Endodermal cell (in vitro differentiated cells): ENCODE measurements at regions not wholly inside any gene's neighbourhood (a gene's known extent, or its start where the extent isn't known, plus 50 kb on each side); places are given as distances from the start of the nearest gene placed in this dataset.

Experiments used
- DNase-seq: peaks from one replicate; pipeline ENCODE4 v3.0.0-alpha.2; 2017
- H3K27ac ChIP-seq: 2 replicates; pipeline ENCODE4 v1.5.1; 2013; ENCODE audit warnings: mild to moderate bottlenecking, low read depth, low read length, moderate library complexity
- H3K27me3 ChIP-seq: 2 replicates; pipeline ENCODE4 v1.6.1; 2013; ENCODE audit warnings: mild to moderate bottlenecking, low read length, moderate library complexity; ENCODE audit not compliant: insufficient read depth, control insufficient read depth, poor library complexity, severe bottlenecking
- H3K36me3 ChIP-seq: 2 replicates; pipeline ENCODE4 v1.7.0; 2013; ENCODE audit warnings: mild to moderate bottlenecking, low read length, moderate library complexity; ENCODE audit not compliant: control insufficient read depth, insufficient read depth
- H3K4me1 ChIP-seq: one replicate; pipeline ENCODE4 v1.7.0; 2013; ENCODE audit warnings: low read length; ENCODE audit not compliant: control insufficient read depth, insufficient read depth
- H3K4me3 ChIP-seq: 2 replicates; pipeline ENCODE4 v1.5.1; 2013; ENCODE audit warnings: mild to moderate bottlenecking, low read length, moderate library complexity
- H3K9ac ChIP-seq: 2 replicates; pipeline ENCODE4 v1.6.1; 2013; ENCODE audit warnings: mild to moderate bottlenecking, low read length, moderate library complexity; ENCODE audit not compliant: poor library complexity, severe bottlenecking; ENCODE audit errors: extremely low read depth
- H3K9me3 ChIP-seq: 2 replicates; pipeline ENCODE4 v1.6.1; 2013; ENCODE audit warnings: mild to moderate bottlenecking, low read length, moderate library complexity; ENCODE audit not compliant: control insufficient read depth
- H3K27ac Mint-ChIP-seq: 2 replicates; pipeline ENCODE4 v1.8.0; 2020; ENCODE audit warnings: mixed read lengths
- H3K27me3 Mint-ChIP-seq: 2 replicates; pipeline ENCODE4 v1.8.0; 2021; ENCODE audit warnings: mild to moderate bottlenecking, mixed read lengths; ENCODE audit not compliant: insufficient read depth
- H3K36me3 Mint-ChIP-seq: 2 replicates; pipeline ENCODE4 v1.8.0; 2020; ENCODE audit warnings: low read depth, mixed read lengths
- H3K4me1 Mint-ChIP-seq: 2 replicates; pipeline ENCODE4 v1.8.0; 2020; ENCODE audit warnings: mixed read lengths
- H3K4me3 Mint-ChIP-seq: 2 replicates; pipeline ENCODE4 v1.8.0; 2020; ENCODE audit warnings: mild to moderate bottlenecking, moderate library complexity, mixed read lengths
- H3K9me3 Mint-ChIP-seq: 2 replicates; pipeline ENCODE4 v1.8.0; 2020; ENCODE audit warnings: mild to moderate bottlenecking, mixed read lengths
- WGBS, 2 experiments: methylation state at CpG; one replicate each; pipeline versions ENCODE4 v1.1.5 to v1.1.7; 2013; ENCODE audit warnings: missing lambda C conversion rate in 2 of 2, mixed read lengths in 1 of 2; ENCODE audit not compliant: insufficient coverage in 1 of 2, insufficient read length in 1 of 2; 5-methylcytosine and 5-hydroxymethylcytosine counted together
- TF ChIP-seq, protein P1 (sequence below): fragments of 200-600 bp; sonication (generic); conservative IDR thresholded peaks from 2 replicates; pipeline ENCODE4 v1.5.0; 2021; ENCODE audit warnings: antibody characterized with exemption, mild to moderate bottlenecking

GRCh38 chr3:25870452-25870851, 80.6 kb downstream of the OXSM start:
- DNase-seq: no peak
- Histone ChIP-seq H3K36me3 (no peaks in the 10 kb centered on the region), H3K9ac (no peak overlapping the region), H3K4me1 (no peaks in the 10 kb centered on the region), H3K27ac (no peak overlapping the region), H3K27me3 (no peaks in the 10 kb centered on the region), H3K4me3 (no peak overlapping the region), H3K9me3 (no peaks in the 10 kb centered on the region)
- Mint-ChIP-seq H3K9me3 (no peaks in the 10 kb centered on the region), H3K27ac (no peak overlapping the region), H3K4me3 (no peak overlapping the region), H3K27me3 (no peaks in the 10 kb centered on the region), H3K36me3 (no peaks in the 10 kb centered on the region), H3K4me1 (peaks cover 2% of the 10 kb centered on the region)
- TF ChIP-seq, protein P1, sequence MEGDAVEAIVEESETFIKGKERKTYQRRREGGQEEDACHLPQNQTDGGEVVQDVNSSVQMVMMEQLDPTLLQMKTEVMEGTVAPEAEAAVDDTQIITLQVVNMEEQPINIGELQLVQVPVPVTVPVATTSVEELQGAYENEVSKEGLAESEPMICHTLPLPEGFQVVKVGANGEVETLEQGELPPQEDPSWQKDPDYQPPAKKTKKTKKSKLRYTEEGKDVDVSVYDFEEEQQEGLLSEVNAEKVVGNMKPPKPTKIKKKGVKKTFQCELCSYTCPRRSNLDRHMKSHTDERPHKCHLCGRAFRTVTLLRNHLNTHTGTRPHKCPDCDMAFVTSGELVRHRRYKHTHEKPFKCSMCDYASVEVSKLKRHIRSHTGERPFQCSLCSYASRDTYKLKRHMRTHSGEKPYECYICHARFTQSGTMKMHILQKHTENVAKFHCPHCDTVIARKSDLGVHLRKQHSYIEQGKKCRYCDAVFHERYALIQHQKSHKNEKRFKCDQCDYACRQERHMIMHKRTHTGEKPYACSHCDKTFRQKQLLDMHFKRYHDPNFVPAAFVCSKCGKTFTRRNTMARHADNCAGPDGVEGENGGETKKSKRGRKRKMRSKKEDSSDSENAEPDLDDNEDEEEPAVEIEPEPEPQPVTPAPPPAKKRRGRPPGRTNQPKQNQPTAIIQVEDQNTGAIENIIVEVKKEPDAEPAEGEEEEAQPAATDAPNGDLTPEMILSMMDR: no peak

- no peaks in the 10 kb centered on the region for H3K36me3 ChIP-seq
- no peaks in the 10 kb centered on the region for H3K27me3 Mint-ChIP-seq
Measured at GRCh38 chr3:25872200-25872877, 82.4 kb downstream of the OXSM start.

DNA sequence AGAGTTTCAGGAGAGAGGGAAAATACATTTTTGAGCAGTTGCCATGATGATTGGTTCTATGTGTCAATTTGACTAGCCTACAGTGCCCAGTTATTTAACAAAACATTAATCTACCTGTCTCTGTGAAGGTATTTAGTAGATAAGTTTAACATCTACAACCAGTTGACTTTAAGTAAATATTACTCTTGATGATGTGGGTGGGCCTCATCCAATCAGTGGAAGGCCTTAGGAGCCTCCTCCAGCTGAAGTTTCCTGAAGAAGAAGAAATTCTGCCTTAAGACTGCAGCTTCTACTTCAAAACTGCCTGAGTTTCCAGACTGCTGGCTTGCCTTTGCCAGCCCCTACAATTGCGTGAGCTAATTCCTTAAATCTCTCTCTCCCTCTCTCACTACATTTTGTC, 93.6 kb downstream of the OXSM start:
- Mint-ChIP-seq H3K36me3 (no peaks in the 10 kb centered on the region), H3K9me3 (peaks cover 2% of the 10 kb centered on the region), H3K27me3 (no peaks in the 10 kb centered on the region), H3K4me1 (no peaks in the 10 kb centered on the region), H3K4me3 (no peak overlapping the region), H3K27ac (no peak overlapping the region)
- Histone ChIP-seq H3K9ac (no peak overlapping the region), H3K9me3 (no peaks in the 10 kb centered on the region), H3K27ac (no peak overlapping the region), H3K27me3 (no peaks in the 10 kb centered on the region), H3K4me1 (no peaks in the 10 kb centered on the region), H3K4me3 (no peak overlapping the region), H3K36me3 (no peaks in the 10 kb centered on the region)
- WGBS, 2 experiments: 100% methylated on average over 1 of the region's 1 CpG; no CpG with 5 or more reads in 1 of the 2 experiments
- DNase-seq: no peak
- TF ChIP-seq, protein P1: no peak

More at GRCh38 chr3:25872200-25872877, 82.4 kb downstream of the OXSM start:
- TF ChIP-seq, protein P1: no peak
- no peaks in the 10 kb centered on the region for H3K27me3 ChIP-seq
- H3K4me1 Mint-ChIP-seq: peaks cover 2% of the 10 kb centered on the region
- H3K9me3 ChIP-seq: no peaks in the 10 kb centered on the region
- H3K36me3 Mint-ChIP-seq: no peaks in the 10 kb centered on the region
- H3K9ac ChIP-seq: no peak overlapping the region
- H3K9me3 Mint-ChIP-seq: no peaks in the 10 kb centered on the region
- no peak overlapping the region for H3K27ac ChIP-seq
- H3K4me1 ChIP-seq: no peaks in the 10 kb centered on the region
- no peak overlapping the region for H3K4me3 Mint-ChIP-seq
- H3K27ac Mint-ChIP-seq: no peak overlapping the region
- WGBS, 2 experiments: 87 to 100% methylated on average over 1 to 3 of the region's 3 CpGs
- H3K4me3 ChIP-seq: no peak overlapping the region
- DNase-seq: no peak
